GM18858 (cell line): ENCODE measurements at regions not wholly inside any gene's neighbourhood (a gene's known extent, or its start where the extent isn't known, plus 50 kb on each side); places are given as distances from the start of the nearest gene placed in this dataset.
"Not testable (repeated sequence)": the region's sequence is repeated elsewhere in the genome, so short reads cannot be mapped to it uniquely, and the experiment has no call there.

Experiments
- ATAC-seq: cut with Tn5 transposase; IDR thresholded peaks from one replicate; pipeline ENCODE4 v1.9.1; 2021; ENCODE audit not compliant: unreplicated experiment

DNA sequence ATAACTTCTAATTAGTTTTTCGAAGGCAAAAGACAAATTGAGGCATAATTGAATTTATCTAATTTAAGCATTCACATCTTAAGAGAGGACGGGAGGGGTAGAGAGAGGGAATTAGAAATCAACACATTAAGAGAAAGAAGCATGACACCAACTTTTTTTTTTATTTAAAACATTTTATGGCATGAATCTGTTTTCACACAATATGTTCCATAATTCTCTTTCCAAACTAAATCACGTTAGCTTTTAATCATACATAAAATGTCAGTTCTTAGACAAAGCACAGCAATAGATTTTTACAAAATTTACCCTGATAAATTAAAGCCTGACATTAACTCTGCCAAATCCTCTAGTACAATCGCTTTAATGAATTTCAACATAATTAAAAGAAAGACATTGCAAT, 600.8 kb upstream of the ROBO1 start:
- no peak for ATAC-seq

DNA sequence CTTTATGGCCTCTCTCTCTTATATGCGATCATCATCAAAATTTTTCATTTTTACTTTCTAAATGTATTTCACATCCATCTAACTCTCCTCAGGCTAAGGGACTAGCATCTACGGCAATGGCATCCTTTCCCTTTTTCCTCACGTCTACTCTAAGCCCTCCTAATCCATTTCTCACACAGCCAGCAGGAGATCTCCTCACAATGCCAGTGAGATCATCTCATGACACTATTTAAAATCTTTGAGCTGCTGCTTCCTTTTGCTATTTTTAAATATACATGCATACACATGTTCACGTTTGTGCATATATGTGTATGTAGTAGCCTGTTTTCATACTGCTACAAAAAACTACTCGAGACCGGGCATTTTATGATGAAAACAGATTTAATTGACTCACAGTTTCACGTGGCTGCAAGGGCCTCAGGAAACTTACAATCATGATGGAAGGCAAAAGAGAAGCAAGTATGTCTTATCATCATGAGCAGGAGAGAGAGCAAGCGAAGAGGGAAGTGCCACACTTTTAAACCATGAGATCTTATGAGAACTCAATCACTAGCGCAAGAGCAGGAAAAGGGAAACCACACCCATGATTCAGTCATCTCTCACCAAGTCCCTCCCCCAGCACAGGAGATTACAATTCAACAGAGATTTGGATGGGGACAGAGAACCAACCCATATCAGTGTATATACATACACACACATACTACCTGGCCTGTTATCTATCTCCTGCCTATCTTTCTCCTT, 599.2 kb upstream of the ROBO1 start:
- no peak for ATAC-seq

DNA sequence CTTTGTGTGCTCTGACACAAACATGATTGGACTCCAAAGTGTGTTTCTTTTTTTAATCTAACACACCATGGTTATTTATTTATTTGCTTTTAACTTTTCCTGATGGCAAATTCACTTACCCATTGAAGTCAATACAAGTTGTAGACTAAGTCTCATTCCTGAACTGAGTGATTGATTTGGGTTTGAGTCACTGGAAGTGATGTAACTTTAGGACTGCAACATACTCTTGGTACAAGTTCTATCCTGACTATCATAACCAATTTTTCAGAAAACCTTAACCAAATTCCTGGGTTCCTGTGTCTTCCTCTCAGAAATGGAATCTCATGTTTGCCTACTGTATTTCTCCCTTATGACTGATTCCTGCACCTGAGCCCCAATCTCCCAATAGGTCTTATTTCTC, 590.0 kb upstream of the ROBO1 start:
- ATAC-seq: no peak

DNA sequence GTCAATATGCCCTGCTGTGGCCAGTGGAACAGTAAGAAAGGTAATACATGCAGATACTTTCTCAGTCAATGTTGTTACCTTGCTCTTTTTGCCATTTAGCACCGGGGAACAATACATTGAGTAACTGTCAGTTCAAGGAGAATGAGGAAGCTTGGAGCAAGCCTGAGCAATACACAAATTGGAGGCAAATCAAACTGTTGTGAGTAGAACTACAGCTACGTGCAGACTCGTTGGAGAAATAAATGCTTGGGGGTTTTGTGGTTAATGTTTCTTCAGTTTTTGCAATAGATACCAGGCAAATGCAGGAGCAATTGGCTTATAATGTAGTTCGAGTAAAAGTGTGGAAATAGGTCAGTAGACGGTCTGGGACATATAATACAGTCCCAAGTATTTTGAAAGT, 587.3 kb upstream of the ROBO1 start:
- no peak for ATAC-seq

DNA sequence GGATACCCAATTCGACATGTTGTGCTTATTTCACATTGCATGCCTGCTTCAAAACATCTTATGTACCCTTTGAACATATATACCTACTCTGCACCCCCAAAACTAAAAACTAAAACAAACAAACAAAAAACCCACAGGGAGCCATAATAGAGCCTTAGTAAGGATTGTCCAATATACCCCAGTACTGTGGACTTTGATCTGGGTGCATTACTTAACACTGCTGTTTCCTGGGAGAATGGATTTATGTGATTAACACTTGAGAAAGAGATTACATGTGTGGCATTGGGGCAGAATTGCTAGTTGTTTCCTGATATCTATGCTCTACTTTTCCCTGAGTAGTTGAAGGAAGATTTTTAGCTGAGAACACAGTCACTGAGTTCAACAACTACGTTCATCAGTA, 583.4 kb upstream of the ROBO1 start:
- ATAC-seq: no peak

DNA sequence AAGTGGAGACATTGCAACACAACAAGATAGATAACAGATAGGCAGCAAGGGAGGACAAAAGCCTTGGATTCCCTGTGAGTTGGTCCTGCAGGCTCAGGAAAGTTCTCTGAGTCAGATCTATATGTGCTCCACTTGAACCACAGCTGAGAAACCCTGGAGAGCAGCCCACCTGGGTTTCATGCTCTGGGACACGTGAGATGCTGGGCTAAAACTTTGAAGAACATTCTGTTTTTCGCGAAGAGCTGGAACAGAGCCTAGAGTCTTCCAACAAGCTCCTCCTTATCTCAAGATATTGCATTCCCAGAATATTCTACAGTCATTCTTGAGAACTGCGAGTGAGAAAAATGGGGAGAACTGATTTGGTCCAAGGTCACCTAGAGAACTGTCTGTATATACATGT, 583.0 kb upstream of the ROBO1 start:
- ATAC-seq: no peak

DNA sequence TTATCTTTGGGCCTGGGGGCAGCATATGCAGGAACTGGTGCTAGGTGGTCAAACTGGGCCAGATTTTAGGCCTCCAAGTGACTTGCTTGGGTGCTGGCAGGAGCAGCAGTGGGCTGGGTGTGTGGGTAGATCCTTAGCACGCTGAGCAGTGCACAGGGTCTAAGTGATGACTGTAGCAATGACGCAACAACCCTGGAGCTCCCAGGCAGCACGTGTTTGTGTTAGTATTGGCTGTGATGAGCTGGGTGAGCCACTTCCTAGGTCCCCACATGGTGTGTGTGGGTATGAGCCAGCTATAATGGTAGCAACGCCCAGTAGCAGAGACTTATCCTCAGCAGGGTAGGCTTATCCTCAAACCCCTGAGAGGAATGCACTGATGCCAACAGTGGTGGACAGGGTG, 570.6 kb upstream of the ROBO1 start:
- no peak for ATAC-seq

DNA sequence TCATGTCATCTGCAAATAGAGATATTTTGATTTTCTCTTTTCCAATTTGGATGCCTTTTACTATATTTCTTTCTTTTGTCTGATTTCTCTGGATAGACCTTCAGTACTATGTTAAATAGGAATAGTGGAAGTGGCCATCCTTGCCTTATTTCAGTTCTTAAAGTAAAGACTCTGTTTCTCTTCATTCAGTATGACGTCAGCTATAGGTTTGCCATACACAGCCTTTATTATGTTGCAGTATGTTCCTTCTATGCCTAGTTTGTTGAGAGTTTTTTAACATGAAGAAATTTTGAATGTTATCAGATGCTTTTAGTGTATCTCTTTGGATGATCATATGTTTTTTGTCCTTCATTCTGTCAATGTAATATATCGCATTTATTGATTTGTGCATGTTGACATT, 566.7 kb upstream of the ROBO1 start:
- ATAC-seq: no peak

DNA sequence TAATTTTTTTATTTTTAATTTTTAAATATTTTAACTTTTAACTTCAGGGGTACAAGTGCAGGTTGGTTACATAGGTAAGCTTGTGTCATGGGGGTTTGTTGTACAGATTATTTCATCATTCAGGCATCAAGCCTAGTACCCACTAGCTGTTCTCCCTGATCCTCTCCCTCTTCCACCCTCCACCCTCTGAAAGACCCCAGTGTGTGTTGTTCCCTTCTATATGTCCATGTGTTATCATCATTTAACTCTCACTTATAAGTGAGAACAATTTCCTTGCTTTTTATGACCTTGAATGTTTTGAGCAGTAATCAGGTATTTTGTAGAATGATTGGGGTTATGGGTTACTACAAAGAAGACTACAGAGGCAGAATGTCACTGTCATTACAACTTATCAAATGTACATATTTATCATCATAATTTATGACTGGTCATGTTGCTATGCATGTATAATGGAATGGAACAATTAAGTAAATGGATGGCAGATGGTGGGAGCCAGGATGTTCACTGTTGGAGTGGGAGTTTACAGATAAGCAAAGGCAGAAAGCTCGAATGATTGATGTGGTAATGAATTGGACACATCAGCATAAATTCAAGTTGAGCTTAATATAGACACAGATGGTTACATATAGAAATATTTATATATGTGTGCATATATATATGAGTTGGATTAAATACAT, 563.8 kb upstream of the ROBO1 start:
- no peak for ATAC-seq

DNA sequence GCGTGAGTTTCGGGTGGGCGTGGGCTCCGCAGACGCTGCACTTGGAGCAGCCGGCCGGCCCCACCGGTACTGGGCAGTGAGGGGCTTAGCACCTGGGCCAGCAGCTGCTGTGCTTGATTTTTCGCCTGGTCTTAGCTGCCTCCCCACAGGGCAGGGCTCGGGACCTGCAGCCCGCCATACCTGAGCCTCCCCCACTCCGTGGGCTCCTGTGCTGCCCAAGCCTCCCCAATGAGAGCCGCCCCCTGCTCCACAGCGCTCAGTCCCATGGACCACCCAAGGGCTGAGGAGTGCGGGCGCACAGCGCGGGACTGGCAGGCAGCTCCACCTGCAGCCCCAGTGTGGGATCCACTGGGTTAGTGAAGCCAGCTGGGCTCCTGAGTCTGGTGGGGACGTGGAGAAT, 546.7 kb upstream of the ROBO1 start:
- ATAC-seq: not testable (repeated sequence)

DNA sequence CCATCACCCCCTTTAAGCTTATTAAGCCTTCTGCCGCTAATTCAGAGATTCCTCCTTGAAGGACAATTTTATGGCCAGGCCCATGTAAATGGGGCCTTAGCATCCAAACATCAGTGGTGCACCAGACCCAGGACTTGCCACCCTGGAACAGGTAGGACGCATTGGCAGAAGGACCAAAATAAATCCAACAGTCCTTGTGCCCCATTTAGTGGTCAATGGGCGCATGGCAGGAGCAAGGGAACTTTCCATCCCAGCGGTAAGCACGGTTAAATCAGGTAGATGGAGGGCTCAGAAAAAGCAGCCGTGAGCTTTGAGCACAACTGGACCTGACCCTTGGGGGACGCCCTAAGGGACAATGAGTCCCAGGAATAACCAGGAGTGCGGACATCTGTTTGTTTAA, 540.8 kb upstream of the ROBO1 start:
- ATAC-seq: no peak

DNA sequence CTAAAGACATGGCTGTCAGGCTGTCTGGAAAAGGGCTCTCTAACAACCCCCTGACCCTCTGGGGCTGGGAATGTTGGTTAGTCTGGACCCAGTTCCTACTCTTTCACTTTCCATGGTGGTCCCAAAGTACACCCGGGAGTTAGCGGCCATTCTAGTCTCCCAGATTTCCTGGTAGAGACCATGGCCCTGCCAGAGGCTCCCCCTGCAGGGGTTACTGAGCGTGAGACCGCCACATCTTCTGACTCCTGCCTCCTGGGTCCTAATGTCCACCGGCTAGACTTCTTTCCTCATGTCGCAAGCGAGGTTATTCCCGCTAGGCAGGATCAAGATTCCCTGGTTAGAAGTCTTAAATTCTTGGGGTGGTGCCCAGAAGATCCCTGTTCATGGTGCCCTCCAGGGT, 540.0 kb upstream of the ROBO1 start:
- ATAC-seq: no peak

DNA sequence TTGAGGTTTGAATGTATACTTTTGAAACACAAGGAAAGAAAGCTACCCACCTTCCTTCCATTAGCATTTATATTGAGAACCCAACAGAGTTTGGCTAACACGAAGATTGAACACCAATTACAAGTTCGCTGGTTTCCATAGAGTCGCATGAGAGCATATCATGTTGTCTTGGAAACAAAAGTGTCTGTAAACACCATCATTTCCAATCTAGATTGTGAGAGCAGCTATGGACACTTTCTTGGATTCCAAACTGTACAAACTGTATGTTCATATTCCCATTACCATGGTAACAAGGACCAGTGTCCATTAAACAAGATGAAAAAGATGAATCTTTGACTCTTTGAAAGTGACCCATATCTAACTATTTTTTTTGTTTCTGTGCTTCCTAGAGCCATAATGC, 529.9 kb upstream of the ROBO1 start:
- no peak for ATAC-seq

DNA sequence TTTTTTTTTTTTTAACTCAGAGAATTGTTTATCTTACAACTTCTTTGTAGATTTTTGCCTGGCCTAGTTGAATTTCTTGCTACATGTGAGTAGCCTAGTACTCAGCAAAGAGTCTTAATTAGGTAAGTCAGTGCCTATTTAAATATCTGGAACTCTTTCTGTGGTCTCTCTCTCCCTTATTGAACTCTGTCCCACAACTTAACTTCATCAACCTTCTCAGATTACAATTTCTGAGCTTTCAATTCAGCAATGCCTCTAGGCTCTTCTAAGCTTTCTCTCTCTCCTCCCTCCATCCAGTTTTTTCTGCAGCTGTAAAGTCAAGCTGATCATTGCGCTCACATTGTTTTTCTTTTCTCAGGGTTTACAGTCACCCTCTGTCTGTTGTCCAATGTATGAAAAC, 517.6 kb upstream of the ROBO1 start:
- no peak for ATAC-seq

DNA sequence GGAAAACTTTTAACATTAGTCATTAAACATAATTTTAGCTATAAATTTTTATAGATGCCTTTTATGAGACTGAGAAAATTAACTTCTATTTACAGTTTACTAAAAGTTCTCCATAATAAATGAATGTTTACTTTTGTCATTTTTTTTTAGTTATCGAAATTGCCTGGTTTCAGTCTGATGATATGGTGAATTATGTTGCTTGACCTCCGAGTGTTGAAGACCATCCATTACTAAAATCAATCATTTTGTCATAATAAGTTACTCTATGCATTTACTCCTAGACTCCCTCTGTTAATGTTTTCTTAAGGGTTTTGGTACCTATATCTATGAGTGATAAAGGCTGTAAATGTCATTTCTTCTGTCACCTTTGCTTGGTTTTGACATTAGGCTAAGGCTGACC, 516.0 kb upstream of the ROBO1 start:
- ATAC-seq: no peak

DNA sequence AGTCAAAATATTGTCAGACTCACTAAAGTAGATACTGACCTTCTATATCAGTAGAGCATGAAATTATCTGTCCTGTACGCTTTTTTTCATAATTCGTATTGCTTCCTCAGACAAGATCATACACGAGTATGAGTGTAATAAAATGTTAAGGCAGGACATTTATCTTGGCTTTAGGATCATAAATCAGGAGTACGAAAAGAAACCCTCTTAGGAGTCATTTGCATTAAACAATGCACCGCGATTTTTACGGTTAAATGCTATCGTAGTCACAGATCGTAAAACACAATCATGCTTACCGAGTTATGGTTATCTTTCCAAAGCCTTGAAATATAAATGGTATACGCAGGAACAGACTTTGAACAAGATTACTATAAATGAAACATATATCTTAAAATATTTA, 510.3 kb upstream of the ROBO1 start:
- ATAC-seq: no peak

DNA sequence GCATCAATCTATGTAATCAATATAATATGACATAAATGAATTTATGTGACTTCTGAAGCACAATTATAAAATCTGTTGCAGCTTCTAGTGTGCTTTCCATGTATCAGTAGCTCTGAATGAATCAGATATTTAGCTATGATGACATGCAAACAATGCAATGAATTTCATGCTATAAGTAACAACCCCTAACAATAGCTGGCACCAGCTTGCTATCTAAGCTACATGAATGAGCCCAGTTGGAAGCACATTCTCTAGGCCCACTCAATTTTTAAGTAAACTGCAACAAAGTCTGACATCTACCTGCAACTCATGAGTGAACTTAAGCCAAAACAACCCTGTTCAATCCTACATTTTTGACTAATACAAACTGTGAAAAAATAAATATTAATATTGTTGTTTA, 507.3 kb upstream of the ROBO1 start:
- no peak for ATAC-seq

DNA sequence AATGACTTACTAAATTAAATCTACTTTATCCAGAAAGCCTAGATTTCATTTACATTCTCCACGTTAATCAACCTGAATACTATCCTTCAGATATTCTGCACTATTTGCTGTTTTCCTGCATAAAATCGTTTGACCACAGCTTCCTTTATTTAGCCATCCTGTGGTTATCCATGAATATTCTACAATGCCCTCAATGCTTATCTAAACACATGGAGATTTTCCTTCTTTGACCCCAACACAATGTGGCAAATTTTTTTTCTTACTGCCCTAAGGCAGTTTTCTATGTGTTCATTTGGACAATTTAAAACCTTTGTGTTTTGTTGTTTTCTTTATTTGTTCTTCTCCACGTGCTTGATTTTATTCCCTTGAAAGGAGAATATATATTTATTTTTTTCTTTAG, 495.5 kb upstream of the ROBO1 start:
- no peak for ATAC-seq

DNA sequence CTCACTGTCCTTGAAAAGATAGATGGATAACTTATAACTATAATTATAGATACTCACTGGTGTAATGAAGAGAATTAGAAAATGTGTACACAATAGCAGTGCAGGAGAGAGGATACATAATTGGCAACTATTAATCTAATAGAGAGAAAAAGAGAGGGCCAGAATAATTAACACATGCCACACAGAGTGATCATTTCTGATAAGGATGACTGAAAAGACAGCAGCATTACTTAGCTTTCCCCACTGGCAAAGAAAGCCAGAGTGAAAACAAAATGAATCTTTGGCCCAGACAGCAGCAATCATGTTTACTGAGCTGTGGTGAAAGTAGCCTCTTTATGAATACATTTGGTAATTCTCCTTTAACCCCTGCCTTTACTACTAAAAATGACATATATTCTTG, 493.3 kb upstream of the ROBO1 start:
- ATAC-seq: no peak

DNA sequence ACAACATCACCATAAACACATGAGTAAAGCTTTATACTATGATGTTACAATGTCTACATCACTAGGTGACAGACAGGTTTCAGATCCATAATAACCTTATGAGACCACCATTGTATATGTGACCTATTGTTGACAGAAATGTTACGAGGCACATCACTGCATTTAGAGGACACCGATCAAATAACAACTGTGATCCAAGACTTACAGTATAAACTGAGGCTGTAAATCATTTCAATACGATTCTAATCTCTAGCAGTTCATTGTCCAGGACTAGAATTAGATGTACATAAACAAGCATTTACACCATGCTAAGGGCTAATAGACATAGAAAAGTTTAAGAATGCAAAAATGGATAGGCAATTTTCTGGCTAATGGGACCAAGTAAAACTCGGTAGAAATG, 491.9 kb upstream of the ROBO1 start:
- no peak for ATAC-seq

DNA sequence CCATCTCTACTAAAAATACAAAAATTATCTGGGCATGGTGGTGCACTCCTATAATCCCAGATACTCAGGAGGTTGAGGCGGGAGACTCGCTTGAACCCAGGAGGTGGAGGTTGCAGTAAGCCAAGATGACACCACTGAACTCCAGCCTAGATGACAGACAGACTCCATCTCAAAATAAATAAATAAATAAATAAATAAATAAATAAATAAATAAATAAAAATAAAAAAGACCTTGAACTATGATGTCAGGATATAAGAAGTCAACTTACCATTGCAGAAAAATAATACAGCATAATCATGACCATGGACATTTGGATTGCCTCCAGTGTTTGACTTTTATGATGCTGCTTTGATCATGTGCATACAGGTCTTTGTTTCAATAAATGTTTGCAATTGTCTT, 484.3 kb upstream of the ROBO1 start:
- ATAC-seq: no peak

DNA sequence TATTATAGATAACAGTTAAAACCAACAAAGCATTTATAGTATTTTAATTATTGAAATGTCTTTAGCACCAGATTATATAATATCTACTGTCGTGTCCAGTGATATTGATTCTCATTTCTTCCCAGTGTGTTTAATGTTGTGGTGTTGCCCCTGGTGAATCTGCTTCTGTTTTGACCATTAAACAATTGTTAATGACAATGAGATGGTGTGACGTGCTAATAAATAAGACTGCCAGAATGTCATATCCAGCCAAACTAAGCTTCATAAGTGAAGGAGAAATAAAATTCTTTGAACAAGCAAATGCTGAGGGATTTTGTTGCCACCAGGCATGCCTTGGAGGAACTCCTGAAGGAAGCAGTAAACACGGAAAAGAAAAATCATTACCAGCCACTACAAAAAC, 480.0 kb upstream of the ROBO1 start:
- no peak for ATAC-seq

DNA sequence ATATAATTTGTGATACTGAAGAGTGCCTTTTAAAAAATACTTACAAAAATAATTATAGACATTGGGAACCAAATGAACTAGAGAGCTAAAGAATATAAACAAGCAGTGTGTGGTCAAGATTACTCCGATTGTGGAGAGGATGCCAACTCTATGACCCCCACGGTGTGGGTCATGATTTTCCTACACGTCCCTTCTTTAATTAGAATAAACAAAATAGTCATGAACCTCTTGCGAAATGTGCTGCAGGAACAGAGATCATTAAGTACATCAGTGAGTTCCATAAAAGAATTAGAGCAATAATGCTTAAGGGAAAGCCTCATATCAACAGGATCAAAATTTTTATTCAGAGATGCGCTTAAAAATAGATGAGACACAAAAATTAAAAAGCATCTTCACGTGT, 476.6 kb upstream of the ROBO1 start:
- no peak for ATAC-seq
